Upper lobe of right lung (tissue), 1 donor: ENCODE measurements at regions not wholly inside any gene's neighbourhood (a gene's known extent, or its start where the extent isn't known, plus 50 kb on each side); places are given as distances from the start of the nearest gene placed in this dataset.

Experiments
- ATAC-seq: fragments of 200-7000 bp; cut with Tn5 transposase; one replicate; pipeline ENCODE4 v1.9.1; 2020; ENCODE audit warnings: mild to moderate bottlenecking, moderate library complexity
- DNase-seq: peaks from one replicate; pipeline ENCODE4 v3.0.0-alpha.2; 2020
- H3K27ac ChIP-seq: fragments of 200-600 bp; one replicate; pipeline ENCODE4 v1.8.0; 2022
- H3K27me3 ChIP-seq: fragments of 200-600 bp; one replicate; pipeline ENCODE4 v1.8.0; 2022; ENCODE audit warnings: mild to moderate bottlenecking
- H3K36me3 ChIP-seq: fragments of 200-600 bp; one replicate; pipeline ENCODE4 v1.8.0; 2022
- H3K4me1 ChIP-seq: fragments of 200-600 bp; one replicate; pipeline ENCODE4 v1.8.0; 2022
- H3K4me3 ChIP-seq: fragments of 200-600 bp; one replicate; pipeline ENCODE4 v1.8.0; 2022; ENCODE audit warnings: mild to moderate bottlenecking
- H3K9me3 ChIP-seq: fragments of 200-600 bp; one replicate; pipeline ENCODE4 v1.8.0; 2022
- intact Hi-C: fragments of 100-400 bp; cut with DNase I; formaldehyde crosslinking; loops from one replicate; pipeline ENCODE4 v1.11.0; 2022
- TF ChIP-seq, protein P1 (sequence below): fragments of 200-600 bp; IDR thresholded peaks from one replicate; pipeline ENCODE4 v1.8.0; 2022; ENCODE audit warnings: antibody characterized with exemption
- donor health status: DM: no; HTN: yes; CAD: no; lungs with severe emphysema.

DNA sequence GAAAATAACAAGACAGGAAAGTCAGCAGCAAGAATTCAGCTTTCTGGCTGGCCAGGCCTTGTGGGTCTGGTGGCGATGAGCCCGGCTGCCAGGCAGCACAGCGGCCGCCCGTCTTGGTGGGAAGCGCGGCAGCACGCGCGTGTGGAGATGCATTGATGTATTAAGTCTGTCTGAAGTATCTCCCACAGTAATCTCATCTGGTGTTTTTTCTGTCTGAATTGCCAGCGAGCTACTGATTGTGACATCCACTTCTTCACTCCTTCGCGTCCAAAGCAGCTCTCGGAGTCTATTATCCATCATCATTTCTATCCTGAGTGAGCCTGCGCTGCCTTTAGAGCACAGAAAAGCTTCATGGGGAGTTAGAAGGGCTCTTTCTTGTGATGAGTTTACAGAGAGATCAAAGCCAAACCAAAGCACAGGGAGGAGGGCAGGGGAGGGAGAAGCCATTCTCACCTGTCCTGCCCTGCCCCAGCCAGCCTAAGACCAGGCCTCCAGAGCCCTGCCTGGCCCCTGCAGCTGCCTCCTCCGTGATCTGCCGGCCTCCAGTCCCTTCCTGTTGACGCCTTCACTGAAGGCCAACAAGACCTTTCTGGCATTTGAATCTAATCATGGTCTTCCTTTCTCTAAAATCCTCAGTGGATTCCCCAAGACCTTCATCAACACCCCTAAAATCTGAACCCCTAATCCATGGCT is 1419.0 kb downstream of the TBC1D22A start:
- Histone ChIP-seq H3K9me3 (no peaks in the 10 kb centered on the region), H3K36me3 (no peaks in the 10 kb centered on the region), H3K4me1 (no peaks in the 10 kb centered on the region), H3K27me3 (no peaks in the 10 kb centered on the region), H3K4me3 (no peak overlapping the region), H3K27ac (no peak overlapping the region)
- TF ChIP-seq, protein P1, sequence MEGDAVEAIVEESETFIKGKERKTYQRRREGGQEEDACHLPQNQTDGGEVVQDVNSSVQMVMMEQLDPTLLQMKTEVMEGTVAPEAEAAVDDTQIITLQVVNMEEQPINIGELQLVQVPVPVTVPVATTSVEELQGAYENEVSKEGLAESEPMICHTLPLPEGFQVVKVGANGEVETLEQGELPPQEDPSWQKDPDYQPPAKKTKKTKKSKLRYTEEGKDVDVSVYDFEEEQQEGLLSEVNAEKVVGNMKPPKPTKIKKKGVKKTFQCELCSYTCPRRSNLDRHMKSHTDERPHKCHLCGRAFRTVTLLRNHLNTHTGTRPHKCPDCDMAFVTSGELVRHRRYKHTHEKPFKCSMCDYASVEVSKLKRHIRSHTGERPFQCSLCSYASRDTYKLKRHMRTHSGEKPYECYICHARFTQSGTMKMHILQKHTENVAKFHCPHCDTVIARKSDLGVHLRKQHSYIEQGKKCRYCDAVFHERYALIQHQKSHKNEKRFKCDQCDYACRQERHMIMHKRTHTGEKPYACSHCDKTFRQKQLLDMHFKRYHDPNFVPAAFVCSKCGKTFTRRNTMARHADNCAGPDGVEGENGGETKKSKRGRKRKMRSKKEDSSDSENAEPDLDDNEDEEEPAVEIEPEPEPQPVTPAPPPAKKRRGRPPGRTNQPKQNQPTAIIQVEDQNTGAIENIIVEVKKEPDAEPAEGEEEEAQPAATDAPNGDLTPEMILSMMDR = no peak
- intact Hi-C loops = no loop called here
- DNase-seq (no peak), ATAC-seq (no peak)

DNA sequence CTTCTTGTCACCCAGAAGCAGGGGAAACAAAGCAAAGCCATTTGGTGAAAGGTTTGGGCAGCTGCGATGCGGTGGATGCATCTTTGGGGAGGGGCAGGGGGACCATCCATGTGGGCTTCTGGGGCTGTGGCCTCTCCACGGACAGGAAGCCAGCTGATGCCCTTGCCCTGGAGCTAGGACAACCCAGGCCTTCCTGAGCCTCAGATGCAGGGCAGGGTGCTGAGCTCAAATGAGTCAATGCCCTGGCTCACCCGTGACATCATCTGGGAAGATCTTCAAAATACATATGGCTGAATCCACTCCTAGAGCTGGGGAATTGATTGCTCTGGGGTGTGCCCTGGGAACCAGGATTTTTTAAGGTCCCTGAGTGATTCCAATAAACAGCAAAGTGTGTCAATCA is 1418.2 kb downstream of the TBC1D22A start:
- DNase-seq = no peak
- H3K36me3 ChIP-seq = no peaks in the 10 kb centered on the region
- H3K27me3 ChIP-seq = no peaks in the 10 kb centered on the region
- intact Hi-C loops = no loop called here
- ATAC-seq = no peak
- H3K9me3 ChIP-seq = no peaks in the 10 kb centered on the region
- TF ChIP-seq, protein P1 = no peak
- no peak overlapping the region for H3K27ac ChIP-seq
- no peaks in the 10 kb centered on the region for H3K4me1 ChIP-seq
- H3K4me3 ChIP-seq = no peak overlapping the region

DNA sequence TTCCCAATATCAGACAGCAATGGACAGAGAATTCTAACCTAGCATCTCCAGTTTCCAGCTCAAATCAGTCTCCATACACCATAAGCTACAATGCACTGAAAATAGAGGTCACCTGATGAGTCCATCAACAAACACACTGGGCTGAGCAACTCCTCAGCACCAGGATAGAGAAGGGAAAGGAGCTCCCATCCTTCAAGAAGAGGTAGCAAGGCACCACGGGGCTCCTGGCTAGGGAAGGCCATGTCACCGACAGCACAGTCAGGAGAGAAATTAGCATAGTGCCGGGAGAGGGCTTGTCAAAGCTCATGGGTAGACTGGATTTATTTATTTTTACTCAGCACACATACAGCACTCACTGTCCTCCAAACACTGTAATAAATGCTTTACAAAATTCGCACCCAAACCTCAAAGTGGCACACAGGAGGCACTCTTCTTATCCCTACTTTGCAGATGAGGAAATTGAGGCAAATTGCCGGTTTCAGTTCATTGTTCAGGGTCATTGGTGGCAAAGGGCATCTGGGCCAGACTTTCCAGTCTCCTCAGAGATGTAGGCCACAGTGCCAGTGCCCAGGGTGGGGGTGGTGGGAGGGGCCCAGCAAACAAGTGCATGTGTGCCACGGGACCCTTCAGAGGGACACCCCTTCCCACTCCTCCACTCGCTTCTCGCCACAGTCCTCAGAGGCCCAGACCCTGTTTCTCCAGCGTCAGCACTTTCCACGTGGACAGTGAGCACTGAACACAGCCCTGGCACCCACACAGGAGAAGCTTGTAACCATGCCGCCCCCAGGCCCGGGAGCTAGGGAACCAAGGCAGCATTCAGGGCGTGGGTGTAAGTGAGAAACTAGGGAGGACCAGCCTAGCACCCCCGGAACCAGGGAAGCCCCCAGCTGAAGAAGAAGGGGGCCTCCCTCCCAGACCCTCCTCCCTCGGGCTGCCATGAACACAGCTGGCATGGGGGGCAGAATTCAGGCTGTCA is 1417.4 kb downstream of the TBC1D22A start:
- no peak for ATAC-seq
- H3K4me3 ChIP-seq = no peak overlapping the region
- DNase-seq = no peak
- H3K27me3 ChIP-seq = no peaks in the 10 kb centered on the region
- no peaks in the 10 kb centered on the region for H3K36me3 ChIP-seq
- no peaks in the 10 kb centered on the region for H3K4me1 ChIP-seq
- TF ChIP-seq, protein P1 = no peak
- intact Hi-C loops = no loop called here
- no peaks in the 10 kb centered on the region for H3K9me3 ChIP-seq
- H3K27ac ChIP-seq = no peak overlapping the region

DNA sequence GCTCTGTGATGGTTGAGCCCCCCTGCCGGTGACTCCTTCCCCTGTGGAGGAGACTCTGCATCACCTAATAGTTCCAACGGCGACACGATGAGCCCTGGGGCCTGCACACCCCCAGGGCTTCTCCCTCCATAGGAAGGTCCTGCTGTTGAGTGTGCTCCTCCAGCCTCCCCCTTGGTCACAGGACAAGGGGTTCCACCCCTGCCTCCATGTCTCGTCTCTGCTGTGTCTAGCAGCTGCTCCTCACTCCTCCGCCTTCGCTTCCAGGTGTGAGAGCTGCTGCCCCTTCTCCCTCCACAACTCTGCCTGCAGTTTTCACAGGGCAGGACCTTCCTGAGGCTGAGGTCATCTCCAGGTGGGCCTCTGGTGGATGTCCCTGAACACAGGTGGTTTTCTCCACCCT is 1416.1 kb downstream of the TBC1D22A start:
- H3K36me3 ChIP-seq = no peaks in the 10 kb centered on the region
- H3K9me3 ChIP-seq = no peaks in the 10 kb centered on the region
- no peak overlapping the region for H3K4me3 ChIP-seq
- no peak for DNase-seq
- TF ChIP-seq, protein P1 = no peak
- no peak overlapping the region for H3K27ac ChIP-seq
- intact Hi-C loops = no loop called here
- H3K27me3 ChIP-seq = no peaks in the 10 kb centered on the region
- ATAC-seq = no peak
- no peaks in the 10 kb centered on the region for H3K4me1 ChIP-seq

DNA sequence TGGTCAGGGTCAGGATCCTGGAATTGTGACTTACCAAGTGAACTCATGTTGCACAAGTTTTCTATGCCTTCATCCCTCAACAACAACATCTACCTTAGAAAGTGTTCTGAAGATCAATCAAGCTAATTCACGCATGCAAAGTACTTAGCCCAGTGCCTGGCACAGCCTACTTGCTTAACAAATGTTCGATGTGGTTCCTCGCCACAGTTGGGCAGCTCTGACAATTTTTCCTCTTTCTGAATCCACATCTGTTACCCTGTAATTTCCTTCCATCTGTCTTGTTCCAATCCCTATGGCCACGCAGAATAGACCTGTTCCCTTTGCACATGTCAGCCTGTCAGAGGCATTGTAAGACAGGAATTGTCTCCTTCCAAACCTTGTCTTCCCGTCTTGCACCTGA is 1415.2 kb downstream of the TBC1D22A start:
- Histone ChIP-seq H3K36me3 (no peaks in the 10 kb centered on the region), H3K9me3 (no peaks in the 10 kb centered on the region), H3K4me1 (no peaks in the 10 kb centered on the region), H3K27me3 (no peaks in the 10 kb centered on the region), H3K4me3 (no peak overlapping the region), H3K27ac (no peak overlapping the region)
- TF ChIP-seq, protein P1 = no peak
- DNase-seq = no peak
- intact Hi-C loops = no loop called here
- no peak for ATAC-seq
